Stimulated activated CD4-positive, alpha-beta T cell treated with anti-CD3 and anti-CD28 coated beads, TNF-alpha, amount 100 ng/mL, for 1 hour (primary cell): ENCODE measurements at regions not wholly inside any gene's neighbourhood (a gene's known extent, or its start where the extent isn't known, plus 50 kb on each side); places are given as distances from the start of the nearest gene placed in this dataset.
"Not testable (repeated sequence)": the region's sequence is repeated elsewhere in the genome, so short reads cannot be mapped to it uniquely, and the experiment has no call there.

Source experiments
- DNase-seq, 3 donors: peaks; one replicate each; pipeline ENCODE4 v3.0.0-alpha.2; 2020; ENCODE audit warnings: low read depth in 3 of 3, low spot score in 1 of 3

GRCh38 chr7:35909870-35910357, 109.1 kb downstream of the SEPTIN7 start:
- no peak for DNase-seq

GRCh38 chr7:35910621-35911020, 109.8 kb downstream of the SEPTIN7 start:
- not testable (repeated sequence) for DNase-seq

- not testable (repeated sequence) for DNase-seq
Observed at GRCh38 chr7:35913350-35913749, 112.5 kb downstream of the SEPTIN7 start.

GRCh38 chr7:35914214-35914613, 113.4 kb downstream of the SEPTIN7 start:
- not testable (repeated sequence) for DNase-seq

DNA sequence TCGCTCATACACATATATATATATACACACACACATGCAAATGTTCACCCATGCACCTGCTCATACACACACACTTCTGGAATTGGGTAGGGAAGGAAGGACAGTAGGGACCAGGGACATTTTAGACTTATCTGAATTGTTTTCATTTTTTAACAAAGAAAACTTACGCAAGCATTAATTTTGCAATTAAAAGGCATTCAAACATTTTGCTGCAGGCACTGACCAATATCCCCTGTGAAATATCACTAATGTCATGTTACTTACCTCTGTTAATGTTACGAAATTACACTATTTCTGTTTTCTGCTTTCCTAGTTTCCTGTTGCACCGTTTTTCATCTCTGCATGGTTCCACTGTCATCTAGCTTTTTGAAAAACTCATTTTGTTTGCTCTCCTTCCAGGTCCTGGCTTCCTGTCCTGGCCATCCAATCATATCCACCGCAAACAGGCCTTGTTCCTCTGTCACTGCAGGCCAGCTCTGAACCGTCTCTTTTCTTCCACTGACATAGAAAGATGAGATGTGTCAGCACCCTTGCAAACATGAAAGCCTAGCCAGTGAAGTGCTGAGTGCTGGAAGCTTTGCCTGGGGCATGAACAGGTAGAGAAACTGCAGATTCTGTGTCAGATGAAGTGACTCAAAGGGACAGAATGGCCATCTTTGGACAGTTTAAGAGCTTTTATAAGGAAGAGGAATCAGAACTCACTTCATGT, 114.5 kb downstream of the SEPTIN7 start:
- not testable (repeated sequence) for DNase-seq

- not testable (repeated sequence) for DNase-seq
Observed at GRCh38 chr7:35918217-35918616, 117.4 kb downstream of the SEPTIN7 start.

GRCh38 chr7:35919607-35920006, 118.8 kb downstream of the SEPTIN7 start:
- DNase-seq: not testable (repeated sequence)

GRCh38 chr7:35921338-35921737, 120.5 kb downstream of the SEPTIN7 start:
- DNase-seq: not testable (repeated sequence)

- DNase-seq: not testable (repeated sequence)
Observed at GRCh38 chr7:35924668-35925067, 123.8 kb downstream of the SEPTIN7 start.

DNA sequence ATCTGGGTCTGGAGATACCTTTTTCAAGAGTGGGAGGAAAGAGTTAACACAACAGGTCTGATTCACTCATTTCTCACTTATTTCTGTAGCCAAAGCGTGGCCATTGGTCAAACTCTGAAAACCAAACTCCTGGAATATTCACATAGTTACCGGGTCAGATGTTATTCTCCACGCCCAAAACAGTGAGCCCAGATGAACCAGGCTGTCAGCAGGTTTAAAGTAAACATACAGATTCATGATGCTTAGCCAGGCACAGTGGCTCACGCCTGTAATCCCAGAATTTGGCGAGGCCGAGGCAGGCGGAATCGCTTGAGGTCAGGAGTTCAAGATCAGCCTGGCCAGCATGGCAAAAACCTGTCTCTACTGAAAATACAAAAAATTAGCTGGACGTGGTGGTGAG, 126.1 kb downstream of the SEPTIN7 start:
- not testable (repeated sequence) for DNase-seq

DNA sequence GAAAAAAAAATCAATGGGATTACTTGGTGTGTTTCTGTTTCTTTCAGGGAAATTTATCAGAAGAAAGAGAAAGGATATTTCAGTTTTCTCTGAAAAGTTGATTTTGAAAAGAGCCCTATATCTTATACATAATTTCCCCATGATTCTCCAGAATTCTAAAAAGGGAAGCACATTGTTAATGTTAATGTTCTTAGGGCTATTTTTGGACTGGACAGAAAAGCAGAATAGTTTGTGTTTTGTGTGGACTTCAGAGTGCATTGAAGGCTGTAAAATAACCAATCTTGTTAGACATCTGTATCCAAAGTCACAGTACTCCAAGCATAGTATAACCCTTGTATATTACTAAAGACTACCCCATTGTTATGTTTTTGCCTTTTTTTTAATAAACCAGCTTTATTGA, 130.3 kb downstream of the SEPTIN7 start:
- not testable (repeated sequence) for DNase-seq

GRCh38 chr7:35931551-35931950, 130.7 kb downstream of the SEPTIN7 start:
- not testable (repeated sequence) for DNase-seq

GRCh38 chr7:35940695-35941094, 139.8 kb downstream of the SEPTIN7 start:
- DNase-seq: not testable (repeated sequence)

DNA sequence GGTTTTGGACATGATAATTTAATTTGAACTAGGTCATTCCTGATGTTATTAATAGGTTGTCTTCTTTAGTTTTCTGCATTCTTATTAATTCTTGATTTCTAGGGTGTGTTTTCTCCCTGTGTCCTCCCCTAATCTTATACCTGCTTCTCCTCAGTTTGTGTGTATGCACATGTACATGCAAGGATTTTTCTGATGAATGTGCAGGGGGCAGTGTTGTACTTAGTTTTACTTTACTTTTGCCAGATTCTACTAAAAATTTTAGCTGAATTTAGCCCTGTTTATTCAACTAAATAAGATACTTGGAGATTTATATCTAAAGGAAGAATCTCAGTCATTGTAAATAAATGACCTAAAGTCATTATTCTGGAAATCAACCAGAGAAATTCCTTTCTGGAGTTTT, 144.8 kb downstream of the SEPTIN7 start:
- not testable (repeated sequence) for DNase-seq

DNA sequence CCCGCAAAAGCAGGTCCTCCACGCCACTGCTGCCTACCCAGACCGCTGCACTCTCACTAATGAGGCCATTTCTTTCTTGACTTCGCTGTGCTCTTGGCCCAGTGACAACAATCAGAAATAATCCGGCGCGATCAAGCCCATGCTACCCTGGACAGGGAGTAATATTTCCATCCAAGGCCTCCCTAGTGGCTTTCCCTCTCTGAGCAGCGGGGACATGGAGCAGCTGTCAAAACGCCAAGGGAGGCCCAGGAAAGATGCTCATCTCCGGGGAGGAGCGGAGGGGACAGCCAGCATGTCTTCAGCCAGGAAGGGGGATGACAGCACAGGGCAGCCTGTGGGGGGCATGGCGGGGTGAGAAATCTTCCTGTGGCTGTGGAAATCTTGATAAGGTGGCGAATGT, 154.9 kb downstream of the SEPTIN7 start:
- DNase-seq: not testable (repeated sequence)

GRCh38 chr7:35956988-35957387, 156.1 kb downstream of the SEPTIN7 start:
- not testable (repeated sequence) for DNase-seq

DNA sequence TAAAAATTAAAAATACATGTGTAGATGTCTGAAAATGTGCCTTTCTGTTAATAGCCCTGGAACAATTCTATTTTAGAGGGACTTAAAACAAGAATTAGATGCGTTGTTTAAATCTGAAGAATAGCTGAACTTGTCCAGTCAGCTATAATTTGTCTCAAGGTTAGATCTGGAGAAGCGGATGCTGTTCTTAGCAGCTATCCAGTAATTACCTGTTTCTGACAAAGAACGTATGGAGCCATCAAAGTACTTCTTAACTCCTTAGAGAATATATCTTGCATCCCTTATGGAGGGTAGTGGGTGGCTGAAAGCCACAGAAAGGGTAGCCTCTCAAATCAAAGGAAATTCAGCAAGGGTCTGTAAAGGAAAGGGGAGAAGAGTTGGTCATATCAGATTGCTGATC, 160.4 kb downstream of the SEPTIN7 start:
- DNase-seq: not testable (repeated sequence)

DNA sequence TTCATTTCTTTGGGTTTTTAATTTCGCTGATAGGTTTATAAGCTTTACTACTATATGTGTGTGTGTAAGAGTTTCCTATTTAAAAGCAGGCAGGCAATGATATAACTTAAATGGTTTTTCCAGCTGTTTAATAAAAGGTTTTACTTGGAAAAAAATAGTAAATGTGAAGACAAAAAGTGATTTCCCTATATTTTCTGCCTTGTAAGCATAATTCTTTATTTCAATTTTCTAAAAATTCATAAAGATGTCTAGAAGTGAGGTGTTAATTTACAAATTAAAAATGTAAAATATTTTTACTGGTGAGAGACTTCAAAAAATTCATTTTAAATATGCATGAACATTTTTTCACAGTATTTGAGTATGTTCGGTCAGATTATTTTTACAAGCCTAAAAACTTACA, 161.8 kb downstream of the SEPTIN7 start:
- DNase-seq: not testable (repeated sequence)

DNA sequence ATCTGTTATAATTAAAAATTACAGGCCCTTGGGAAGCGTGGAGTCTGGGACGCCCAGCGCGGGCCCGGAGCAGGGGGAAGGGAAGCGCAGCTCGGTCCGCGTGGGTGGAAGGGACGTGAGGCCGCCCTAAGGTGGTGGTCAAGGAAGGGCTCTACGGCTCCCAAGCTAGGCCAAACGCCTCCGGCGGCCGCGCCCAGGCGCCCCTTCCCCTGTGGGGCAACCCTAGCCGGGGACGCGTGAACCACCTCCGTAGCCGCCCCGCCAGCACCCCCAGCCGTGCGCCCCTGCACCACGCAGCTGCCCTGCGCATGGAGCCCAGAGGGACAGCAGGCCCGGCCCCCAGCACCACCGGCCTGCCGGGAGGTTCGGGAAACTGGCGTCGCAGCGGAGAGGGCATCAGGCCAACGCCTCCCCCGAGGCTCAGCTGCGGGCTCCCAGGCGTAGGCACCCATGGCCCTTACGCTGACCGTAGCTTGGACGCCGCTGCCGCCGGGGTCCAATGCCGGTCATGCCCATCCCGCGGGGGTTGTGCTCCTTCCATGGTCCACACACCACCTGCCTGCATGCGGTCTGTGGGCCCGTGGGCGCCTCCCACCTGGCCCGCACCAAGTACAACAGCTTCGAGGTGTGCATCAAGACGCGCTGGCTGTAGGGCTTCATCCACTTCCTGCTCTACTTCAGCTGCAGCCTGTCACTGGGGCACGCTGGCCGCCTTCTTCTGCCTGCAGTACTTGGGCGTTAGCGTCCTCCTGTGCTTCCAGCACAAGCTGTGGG, 166.7 kb downstream of the SEPTIN7 start:
- DNase-seq: no peak

GRCh38 chr7:35968140-35968940, 167.5 kb downstream of the SEPTIN7 start:
- DNase-seq: no peak

GRCh38 chr7:35969066-35969465, 168.2 kb downstream of the SEPTIN7 start:
- DNase-seq: no peak
